HG03103 (cell line): ENCODE measurements at regions not wholly inside any gene's neighbourhood (a gene's known extent, or its start where the extent isn't known, plus 50 kb on each side); places are given as distances from the start of the nearest gene placed in this dataset.
"Not testable (repeated sequence)": the region's sequence is repeated elsewhere in the genome, so short reads cannot be mapped to it uniquely, and the experiment has no call there.

Experiments used
- ATAC-seq: cut with Tn5 transposase; IDR thresholded peaks from one replicate; pipeline ENCODE4 v1.9.1; 2021; ENCODE audit warnings: low read depth; ENCODE audit not compliant: unreplicated experiment

DNA sequence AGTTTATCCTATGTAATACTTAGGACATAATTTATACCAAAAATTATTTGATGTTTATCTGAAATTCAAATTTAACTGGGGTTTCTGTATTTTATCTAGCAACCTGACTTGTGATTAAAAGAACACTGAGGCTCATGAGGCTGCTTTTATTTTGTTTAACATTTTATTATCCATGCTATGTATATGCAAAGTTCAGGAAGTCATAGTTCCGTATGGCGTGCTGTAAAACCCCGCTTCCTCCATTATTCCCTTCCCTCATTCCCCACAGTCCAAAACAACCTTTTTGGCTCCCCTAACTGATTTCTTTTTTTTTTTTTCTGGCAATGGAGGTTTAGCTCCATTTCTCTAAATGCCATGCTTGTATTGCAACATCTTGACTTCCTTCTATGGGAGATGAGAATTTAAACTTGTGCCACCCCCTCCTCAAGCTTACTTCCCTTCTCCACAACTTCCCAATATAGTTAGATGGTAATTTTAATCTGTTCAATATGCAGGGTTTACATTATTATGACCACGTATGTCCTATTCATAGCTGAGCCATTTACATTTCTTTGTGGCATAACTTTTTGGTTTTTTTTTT, 138.0 kb upstream of the DNAH14 start:
- no peak for ATAC-seq

DNA sequence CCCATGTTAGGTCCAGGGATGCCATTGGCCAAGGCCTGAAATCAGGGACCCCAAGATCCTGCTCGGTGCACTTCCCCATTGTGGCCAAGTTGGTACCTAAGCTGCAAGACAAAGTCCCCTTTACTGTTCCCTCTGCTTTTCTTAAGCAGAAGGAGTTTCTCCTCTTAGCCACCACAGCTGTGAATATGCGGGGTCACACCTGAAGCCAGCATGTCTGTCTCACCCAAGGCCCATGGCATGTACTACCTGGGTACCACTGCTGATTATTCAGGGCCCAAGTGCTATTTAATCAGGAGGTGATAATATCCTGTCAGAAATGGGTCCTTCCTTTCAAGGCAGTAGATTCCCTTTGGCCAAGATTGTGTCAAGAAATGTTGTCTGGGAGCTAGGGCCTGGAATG, 133.9 kb upstream of the DNAH14 start:
- no peak for ATAC-seq

DNA sequence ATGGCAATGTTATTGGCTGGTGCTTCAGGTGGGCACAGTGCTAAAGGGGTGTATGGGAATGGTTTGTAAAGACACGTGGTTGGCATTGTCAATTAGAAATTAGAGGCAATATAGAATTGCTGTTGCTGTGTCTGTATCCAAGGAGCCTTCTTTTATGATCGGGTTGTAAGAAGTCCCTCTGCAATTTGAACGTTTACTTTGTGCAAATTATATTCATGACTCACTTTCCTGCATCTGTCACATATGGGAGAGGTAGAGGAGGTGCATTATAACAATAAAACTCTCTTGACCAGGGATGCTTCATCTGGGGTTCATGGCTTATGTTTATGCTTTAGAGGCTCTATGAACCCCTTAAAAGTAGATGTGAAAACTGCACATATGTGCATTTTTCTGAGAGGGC, 130.4 kb upstream of the DNAH14 start:
- ATAC-seq: no peak

DNA sequence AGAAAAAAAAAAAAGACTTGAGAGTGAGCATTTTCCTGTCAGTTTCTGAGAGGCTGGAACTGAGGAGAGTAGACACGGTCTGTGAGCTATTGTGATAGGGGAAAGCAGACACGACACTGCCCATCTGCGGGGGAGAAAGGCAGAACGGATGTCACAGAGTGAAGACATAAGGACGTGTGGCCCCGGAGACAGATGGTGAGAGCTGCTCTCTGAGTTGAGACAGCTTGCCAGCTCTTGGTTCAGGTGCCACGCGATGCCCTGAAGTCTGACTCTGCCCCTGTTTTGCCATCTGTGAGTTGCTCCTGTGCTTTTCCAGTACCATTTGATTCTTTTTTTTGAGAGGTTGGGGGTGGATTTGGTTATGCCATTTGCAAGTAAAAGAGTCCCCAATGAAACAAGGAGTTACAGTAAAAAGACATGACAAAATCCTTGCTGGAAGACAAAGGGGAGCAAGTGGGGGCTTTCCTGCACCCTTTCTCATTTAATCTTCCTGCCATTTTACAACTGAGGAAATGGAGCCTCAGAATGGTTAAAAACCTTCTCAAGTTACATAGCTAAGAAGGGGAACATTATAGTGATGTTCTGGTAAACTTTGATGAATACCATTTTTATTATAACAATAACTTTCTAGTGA, 128.9 kb upstream of the DNAH14 start:
- no peak for ATAC-seq

DNA sequence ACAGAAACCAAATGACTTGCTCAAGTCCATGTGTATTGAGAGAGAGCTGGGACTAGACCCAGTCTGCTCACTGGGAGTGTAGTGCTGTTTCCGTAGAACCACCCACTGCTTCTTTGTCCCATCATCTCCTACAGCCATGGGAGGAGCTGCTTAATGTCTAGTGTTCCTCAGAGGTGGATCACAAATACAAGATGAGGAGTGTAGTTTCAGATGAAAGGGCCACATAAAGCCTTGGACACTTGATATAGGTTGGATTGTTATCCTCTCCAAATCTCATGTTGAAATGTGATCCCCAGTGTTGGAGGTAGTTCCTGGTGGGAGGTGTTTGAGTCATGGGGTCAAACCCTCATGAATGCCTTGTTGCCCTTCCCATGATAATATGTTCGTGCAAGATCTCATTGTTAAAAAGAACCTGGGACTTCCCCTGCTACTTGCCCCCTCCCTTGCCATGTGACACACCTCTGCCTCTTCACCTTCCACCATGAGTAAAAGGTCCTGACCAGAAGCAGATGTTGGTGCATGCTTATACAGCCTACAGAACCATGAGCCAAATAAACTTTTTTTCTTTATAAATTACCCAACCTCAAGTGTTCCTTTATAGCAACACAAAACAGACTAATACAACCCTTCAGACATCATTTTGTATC, 127.5 kb upstream of the DNAH14 start:
- ATAC-seq: no peak

DNA sequence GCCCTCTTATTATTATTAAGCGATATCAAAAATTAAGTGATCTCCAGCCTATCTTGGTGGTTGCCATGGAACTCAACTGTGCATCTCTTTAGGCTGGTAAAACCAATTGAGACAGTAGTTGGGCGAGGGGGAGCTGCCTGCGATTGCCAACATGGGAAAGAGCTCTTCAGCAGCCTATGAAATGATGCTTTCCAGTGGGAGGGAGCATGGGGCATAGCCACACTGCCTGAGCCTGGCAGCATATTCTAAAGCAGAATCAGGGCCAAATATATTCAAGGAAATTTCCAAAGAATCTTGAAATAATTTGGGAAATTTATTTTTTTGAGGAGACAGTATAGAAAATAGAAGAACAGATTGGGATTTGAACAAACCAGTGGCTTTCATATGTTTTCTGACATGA, 126.9 kb upstream of the DNAH14 start:
- no peak for ATAC-seq

DNA sequence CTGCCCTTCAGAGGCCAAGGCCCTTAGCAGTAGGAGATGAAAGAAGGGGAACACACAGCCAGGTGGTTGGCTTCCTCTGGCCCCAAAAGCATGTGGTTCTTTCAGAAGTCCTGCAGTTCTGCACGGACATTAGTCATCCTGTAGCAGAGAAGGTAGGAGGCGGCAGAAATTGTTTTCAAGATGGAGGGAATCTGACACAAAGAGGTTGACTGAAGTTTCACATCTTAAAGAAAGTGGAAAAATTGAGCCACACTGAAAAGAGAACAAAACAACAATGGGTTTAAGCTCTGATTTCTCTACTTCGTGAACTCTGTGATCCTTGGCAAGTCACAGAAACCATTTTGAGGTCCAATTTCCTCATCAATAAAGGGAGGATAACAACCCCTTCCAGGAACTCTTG, 125.3 kb upstream of the DNAH14 start:
- ATAC-seq: no peak

DNA sequence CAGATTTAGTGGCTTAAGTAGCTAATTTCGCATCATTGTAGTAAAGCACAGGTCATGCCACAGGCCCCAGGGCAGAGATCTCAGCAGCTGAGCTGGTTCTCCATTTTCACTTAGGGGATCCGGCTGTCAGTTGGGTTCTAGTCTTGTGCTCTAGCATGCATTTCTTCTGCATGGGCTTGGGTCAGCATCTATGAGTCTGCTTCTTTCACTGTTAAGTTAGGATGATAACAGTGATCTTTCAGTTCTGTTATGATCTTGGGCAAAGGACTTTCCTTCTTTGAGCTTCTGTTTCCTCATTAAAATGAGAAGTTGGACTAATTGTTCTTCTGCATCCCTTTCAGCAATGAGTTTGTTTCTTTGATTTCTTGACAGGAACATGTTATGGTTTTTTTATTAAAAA, 123.6 kb upstream of the DNAH14 start:
- no peak for ATAC-seq

DNA sequence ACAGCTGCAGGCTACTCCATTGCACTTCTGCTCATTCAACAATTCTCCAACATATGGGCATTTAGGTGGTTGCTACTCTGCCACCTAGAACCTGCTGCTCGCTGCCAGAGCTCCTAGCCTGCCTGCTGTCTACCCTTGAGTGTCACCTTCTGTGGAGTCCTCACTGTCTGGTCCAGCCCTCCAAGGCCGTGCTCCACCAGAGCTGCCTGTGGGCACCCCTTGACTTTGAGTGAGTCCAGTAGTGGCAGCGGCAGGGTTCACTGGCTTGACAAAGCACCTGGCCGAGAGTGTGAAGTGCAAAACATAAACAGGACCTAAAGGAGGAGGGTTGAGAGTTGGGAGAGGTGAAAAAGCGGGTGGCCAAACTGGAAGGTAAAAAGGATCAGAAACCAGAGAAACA, 120.3 kb upstream of the DNAH14 start:
- no peak for ATAC-seq

DNA sequence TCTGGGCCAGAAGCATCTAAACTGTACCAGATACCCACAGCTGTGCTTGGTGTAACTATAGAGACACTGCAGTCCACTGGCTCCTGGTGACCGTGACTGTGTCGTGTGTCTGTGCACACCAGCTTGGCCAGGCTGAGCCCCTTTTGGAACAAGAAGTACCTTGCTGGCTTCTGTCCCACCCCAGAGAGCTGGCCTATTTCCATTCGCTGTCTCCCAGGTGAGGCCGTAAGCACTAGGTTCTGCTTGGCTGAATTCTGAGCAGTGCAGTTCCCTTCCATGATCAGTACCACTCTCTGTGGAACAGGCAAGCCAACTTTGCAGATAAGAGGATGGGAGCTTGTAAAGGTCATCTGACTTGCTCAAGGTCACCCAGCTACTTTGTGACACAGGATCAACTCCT, 119.9 kb upstream of the DNAH14 start:
- no peak for ATAC-seq

DNA sequence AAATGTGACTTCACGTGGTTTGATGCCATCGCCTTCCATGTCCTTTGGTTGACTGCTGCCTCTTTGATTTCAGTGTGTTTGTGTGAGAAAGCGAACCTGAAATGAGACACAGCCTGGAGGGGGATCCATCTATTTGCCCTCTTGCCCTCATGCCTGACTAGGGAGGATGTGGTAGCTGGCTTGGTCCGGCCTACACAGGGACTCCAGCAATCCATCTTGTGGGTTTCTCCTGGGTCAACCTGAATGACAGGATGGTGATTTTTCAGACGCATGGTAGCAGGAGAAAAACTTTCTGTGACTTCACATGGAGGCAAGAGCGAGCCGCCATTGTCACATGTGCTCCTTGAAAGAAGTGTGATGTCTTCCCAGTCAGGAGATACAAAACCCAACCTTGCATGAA, 117.9 kb upstream of the DNAH14 start:
- ATAC-seq: no peak

DNA sequence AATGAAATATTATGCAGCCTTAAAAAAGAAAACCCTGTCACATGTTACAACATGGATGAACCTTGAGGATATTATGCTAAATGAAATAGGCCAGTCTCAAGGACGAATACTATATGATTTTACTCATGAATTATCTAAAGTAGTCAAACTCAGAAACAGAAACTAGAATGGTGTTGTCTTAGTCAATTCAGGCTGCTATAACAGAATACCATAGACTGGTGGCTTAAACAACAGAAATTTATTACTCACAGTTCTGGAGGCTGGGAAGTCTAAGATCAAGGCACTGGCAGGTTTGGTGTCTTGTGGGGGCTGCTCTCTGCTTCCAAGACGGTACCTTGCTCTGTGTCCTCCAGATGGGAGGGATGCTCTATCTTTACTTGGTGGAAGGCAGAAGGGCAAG, 113.8 kb upstream of the DNAH14 start:
- no peak for ATAC-seq

DNA sequence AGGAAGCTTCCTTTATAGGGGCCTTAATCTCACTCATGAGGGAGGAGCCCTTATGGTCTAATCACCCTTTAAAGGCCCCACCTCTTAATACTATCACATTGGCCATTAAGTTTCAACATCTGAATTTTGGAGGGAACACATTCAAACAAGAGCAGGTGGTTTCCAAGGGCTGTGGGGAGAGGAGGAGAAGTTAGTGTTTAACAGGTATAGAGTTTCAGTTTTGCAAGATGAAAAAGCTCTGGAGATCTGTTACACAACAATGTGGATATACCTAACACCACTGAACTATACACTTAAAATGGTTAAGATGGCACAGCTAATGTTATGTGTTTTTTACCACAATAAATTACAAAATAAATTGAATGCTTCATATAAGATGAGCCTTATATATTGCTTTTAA, 113.4 kb upstream of the DNAH14 start:
- ATAC-seq: no peak

DNA sequence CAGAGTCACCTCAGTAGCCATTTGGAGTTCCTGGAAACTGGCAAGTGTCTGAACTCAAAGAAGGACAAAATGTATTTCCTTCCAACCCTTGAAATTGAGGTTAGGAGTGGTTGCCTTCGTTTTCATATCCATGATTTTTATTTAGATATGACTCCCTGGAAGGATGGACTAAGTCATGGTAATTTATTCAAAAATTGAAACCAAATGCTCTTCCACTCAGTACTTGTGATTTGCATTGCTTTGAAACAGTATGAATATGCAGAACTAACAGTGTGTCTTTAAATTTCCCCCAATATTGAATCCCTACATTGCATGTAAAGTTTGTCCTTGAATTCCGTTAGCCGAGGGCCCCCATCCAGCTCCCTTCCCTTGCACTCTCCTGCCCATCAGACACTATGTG, 112.1 kb upstream of the DNAH14 start:
- ATAC-seq: no peak

DNA sequence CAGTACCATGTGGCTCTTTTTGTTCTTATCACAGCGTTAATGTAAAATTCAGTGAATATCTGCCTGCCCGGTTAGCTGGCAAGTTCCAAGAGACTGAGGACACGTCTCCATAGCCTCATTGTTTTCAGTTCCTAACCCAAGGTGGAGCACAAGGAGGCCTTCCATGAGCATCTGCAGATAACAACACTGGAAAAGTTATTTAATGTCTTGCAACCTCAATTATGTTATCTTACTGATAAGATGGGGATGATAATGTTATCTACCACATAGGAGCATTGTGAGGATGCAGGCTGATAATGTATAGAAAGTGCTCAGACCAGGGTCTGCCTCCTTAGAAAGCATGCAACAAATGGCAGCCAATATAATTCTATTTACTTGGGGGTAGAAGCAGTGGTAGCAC, 109.6 kb upstream of the DNAH14 start:
- ATAC-seq: no peak

DNA sequence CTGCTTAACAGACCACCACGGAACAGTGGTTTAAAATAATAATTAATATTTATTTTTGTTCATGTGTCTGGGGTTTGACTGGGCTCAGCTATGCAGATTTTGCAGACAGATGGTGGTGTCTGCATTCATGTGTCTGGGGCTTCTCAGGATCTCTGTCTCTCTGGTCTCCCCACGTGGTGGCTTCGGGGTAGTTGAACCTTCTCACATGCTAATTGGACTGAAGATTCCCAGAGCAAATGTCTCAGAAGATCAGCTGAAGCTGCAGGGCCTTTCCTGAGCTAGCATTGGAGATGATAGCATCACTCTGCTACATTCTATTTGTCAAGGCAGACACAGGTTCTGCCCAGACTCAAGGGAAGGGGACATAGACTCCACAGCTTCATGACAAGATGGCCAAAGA, 109.1 kb upstream of the DNAH14 start:
- no peak for ATAC-seq

DNA sequence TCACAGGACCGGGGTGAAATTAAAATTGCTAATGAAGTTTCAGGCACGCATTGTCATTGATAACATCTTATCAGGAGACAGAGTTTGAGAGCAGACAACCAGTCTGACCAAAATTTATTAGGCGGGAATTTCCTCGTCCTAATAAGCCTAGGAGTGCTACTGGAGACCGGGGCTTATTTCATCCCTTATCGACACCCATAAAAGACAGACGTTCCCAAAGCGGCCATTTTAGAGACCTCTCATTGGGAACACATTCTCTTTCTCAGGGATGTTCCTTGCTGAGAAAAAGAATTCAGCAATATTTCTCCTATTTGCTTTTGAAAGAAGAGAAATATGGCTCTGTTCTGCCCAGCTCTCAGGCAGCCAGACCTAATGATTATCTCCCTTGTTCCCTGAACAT, 107.7 kb upstream of the DNAH14 start:
- not testable (repeated sequence) for ATAC-seq

DNA sequence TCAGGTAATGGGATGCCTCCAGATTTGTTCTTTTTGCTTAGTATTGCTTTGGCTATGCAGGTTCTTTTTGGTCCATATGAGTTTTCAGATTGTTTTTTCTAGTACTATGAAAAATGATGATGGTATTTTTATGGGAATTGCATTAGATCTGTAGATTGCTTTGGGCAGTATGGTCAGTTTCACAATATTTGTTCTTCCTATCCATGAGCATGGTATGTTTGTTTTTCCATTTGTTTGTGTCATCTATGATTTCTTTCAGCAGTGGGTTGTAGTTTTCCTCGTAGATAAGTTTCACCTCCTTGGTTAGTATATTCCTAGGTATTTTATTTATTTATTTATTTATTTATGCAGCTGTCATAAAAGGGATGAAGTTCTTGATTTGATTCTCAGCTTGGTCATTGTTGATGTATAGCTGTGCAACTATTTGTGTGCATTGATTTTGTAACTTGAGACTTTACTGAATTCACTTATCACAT, 103.9 kb upstream of the DNAH14 start:
- ATAC-seq: no peak

DNA sequence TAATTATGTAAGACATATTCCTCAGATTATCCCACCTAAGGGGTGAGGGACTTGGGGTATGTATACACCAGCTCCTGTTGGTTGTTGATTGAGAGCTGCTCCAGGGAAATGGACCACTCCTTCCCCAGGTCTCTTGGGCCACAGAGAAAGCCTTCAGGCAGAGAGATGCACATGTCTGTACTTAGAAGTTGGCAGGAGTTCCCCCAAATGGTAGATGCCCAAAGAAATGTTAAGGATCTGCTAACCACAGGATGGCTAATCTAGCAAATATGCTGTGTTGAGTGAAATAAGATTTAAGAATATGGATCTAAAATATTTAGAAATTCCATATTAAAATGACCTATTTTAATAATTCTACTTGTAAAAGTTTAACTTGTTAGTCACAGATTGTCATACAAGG, 100.8 kb upstream of the DNAH14 start:
- ATAC-seq: no peak

DNA sequence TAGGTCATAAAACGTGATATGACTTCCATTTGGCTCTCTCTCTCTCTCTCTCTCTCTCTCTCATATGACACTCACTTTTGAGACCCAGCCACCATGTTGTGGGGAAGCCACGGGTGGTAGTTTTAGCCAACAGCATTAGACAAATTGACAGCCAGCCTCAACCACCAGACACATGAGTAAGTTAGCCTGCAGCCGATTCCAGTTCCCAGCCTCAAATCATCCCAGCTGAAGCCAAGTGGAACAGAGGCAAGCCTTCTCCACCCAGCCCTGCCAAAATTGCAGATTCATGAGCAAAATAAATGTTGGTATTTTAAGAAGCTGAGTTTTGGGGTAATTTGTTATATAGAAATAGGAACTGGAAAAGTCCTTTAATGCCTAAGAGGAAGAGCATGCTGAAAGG, 98.0 kb upstream of the DNAH14 start:
- no peak for ATAC-seq

DNA sequence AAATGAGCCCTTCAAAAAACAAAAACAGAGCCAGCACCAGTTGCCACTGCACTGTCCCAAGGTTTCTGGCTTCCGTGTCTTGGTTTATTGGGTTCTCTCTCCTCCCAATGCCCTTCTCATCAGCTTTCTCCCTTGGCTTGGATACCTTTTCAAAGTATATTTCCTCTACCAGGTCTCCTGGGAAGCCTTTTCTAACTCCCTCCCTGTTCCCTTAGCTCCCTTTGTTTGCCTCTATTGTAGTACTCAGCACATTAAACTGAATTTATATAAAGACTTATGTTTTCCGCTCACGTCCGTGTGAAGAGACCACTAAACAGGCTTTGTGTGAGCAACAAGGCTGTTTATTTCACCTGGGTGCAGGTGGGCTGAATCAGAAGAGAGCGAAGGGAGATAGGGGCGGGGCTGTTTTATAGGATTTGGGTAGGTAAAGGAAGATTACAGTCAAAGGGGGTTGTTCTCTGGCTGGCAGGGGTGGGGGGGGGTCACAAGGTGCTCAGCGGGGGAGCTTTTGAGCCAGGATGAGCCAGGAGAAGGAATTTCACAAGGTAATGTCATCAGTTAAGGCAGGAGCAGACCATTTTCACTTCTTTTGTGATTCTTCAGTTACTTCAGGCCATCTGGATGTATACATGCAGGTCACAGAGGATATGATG, 89.7 kb upstream of the DNAH14 start:
- ATAC-seq: not testable (repeated sequence)

DNA sequence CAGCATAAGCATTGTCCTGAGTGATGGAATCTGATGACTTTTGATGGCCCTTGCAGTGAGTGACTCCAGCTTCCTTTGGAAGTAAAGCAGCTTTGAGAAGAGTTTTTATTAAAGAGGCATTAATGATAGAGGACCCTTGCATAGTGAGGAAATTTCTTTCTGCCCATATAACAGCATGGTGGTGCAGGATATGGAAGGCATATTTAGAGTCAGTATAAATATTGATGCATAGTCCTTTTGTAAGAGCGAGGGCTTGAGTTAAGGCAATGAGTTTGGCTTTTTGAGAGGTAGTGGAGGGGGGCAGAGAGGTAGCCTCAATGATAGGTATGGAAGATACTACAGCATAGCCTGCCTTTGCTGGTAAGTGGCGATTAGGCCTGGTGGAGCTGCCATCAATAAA, 87.7 kb upstream of the DNAH14 start:
- not testable (repeated sequence) for ATAC-seq
